ENCODE measurements at regions not wholly inside any gene's neighbourhood (a gene's known extent, or its start where the extent isn't known, plus 50 kb on each side); places are given as distances from the start of the nearest gene placed in this dataset.

DNA sequence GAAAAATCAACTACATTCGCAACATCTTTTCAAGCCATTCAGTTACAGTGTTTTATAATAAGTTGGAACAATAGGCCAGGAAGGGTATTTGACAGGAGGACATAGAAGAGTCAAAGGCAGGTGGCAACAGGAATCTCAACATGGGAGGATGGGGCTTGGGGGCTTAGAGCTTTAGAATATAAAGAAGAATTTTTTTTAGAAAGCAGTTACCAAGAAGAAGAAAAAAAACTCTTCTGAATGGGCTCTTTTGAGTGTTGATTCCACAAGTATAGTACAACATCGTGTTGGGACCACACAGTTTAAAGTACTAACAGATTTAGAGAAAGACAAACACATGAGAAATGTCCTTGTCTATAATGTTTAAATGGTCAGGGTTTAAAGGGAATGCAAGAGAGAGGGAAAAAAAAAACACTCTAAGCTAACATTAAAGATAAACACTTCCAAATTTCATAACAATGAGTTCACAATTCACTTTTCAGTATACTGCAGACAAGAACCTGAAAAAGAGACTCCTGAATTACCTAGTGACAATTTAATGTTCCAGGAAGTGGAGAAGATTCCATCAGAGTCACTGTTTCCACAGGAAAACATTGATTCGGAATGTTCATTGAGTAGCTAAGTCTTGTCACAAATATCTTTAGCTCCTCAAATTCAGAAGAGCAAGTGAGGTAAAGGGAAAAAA lies 282.3 kb downstream of the DEPDC1B start:
- TF ChIP-seq CTCF (conservative IDR thresholded peaks at IDR 0.05; ENCODE audit: low read length): no peak
- DNase-seq (ENCODE audit: low read depth): no peak
- no peak overlapping the region for H3K4me3 ChIP-seq (ENCODE audit: low read length)

GRCh38 chr5:60415443-60415842 lies 284.5 kb downstream of the DEPDC1B start:
- no peak for TF ChIP-seq CTCF (conservative IDR thresholded peaks at IDR 0.05; ENCODE audit: low read length)
- no peak overlapping the region for H3K4me3 ChIP-seq (ENCODE audit: low read length)
- DNase-seq (ENCODE audit: low read depth): no peak

- DNase-seq (ENCODE audit: low read depth): no peak
- TF ChIP-seq CTCF (conservative IDR thresholded peaks at IDR 0.05; ENCODE audit: low read length): no peak
- H3K4me3 ChIP-seq (ENCODE audit: low read length): no peak overlapping the region
These were observed 289.5 kb downstream of the DEPDC1B start for GRCh38 chr5:60410427-60410826.

- H3K4me3 ChIP-seq (ENCODE audit: low read length): no peak overlapping the region
- no peak for TF ChIP-seq CTCF (conservative IDR thresholded peaks at IDR 0.05; ENCODE audit: low read length)
- no peak for DNase-seq (ENCODE audit: low read depth)
These were observed 295.8 kb downstream of the DEPDC1B start for GRCh38 chr5:60404171-60404570.

DNA sequence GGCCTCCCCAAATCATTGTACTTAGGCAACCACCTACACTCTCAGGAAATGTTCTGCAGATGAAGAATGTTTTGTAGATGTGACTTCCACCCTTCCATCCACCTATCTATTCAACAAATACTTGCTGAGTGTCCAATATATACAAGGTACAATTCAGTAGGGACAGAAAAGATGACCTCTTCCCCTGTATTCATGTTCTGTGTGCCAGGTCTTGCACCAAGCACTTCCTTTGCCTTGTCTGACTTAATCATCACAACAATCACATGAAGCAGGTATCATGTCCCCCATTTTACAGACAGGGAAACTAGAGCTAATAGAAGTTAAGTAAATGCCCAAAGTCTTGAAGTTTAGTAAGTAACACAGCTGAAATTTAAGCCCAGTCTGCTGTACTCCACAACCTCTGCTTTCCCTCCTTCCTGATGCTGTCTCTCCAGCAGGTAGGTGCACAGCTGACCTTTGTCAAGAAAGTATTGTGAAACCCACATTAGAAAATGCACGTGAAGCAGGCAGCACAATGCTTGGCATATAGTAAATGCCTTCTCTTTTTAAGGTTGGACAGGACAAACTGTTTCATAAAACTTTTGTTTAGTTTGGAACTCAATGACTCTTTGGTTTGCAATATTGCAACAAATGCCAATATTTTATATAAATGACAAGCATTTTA lies 296.5 kb downstream of the DEPDC1B start:
- no peak for TF ChIP-seq CTCF (conservative IDR thresholded peaks at IDR 0.05; ENCODE audit: low read length)
- no peak overlapping the region for H3K4me3 ChIP-seq (ENCODE audit: low read length)
- no peak for DNase-seq (ENCODE audit: low read depth)

DNA sequence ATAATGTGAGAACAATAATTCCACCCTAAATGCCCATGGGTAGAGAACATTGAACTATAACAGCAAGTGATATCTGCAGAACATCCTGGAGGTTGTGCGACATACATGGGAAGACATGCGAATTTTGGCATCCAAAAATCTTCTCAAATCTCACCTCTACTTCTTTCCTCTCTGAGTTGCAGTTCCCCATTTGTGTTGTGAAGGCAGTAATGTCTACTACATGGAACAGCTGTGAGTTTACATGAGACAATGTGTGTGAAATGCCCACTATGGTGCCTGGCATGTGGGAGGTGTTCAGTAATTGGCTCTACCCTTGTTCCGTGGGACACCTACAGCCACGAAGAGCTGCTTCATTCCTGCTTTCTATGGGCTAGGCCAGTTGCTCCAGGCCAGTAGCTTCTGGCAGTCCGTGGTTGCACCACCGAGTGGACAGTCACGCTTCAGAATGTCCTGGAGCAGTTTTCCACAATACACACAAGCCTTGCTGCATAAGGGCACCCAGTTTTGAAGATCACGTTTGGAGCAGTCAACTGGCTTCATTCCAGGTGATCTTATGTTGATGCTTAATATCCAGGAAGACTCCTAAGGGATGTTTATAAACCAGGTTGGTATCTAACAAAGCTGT lies 297.7 kb downstream of the DEPDC1B start:
- TF ChIP-seq CTCF (conservative IDR thresholded peaks at IDR 0.05; ENCODE audit: low read length): no peak
- DNase-seq (ENCODE audit: low read depth): no peak
- H3K4me3 ChIP-seq (ENCODE audit: low read length): no peak overlapping the region

DNA sequence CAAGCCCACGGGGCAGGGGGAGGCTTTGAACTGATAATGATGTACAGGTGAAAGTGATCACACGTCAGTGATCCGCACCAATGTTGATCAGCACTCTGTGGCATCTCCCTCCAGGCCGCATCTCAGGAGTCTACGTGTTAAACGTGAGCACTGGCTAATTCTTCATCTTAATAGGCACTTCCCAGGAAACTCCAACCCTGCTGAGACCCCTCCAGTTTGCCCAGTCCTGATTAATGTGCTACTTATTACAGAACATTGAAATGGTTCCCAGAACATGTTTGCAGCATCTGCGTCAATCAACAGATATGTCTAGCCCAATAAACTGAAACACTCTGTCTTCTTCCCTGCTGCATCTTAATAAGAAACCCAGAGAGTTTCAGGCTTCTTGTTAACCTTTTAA lies 298.4 kb downstream of the DEPDC1B start:
- DNase-seq (ENCODE audit: low read depth): no peak
- no peak overlapping the region for H3K4me3 ChIP-seq (ENCODE audit: low read length)
- no peak for TF ChIP-seq CTCF (conservative IDR thresholded peaks at IDR 0.05; ENCODE audit: low read length)

All from AG10803 (cell line).